Endothelial cell of umbilical vein (primary cell): ENCODE measurements at regions not wholly inside any gene's neighbourhood (a gene's known extent, or its start where the extent isn't known, plus 50 kb on each side); places are given as distances from the start of the nearest gene placed in this dataset.
"Not testable (repeated sequence)": the region's sequence is repeated elsewhere in the genome, so short reads cannot be mapped to it uniquely, and the experiment has no call there.

Experiments used
- BruUV-seq: library from RNA; stranded (reverse); fragments of 400-500 nt; replicated peaks from 2 replicates; lab custom pipeline; 2021; lab: Mats Ljungman, UMichigan
- CTCF ChIA-PET: fragments of 300-600, 350-600 bp; sonication (Branson Sonifier 250); formaldehyde crosslinking; loops from one replicate; lab custom pipeline; 2021; ENCODE audit warnings: antibody characterized with exemption, inconsistent platforms; lab: Charles Lee
- POLR2A ChIA-PET: fragments of 300-600, 350-600 bp; sonication (Branson Sonifier 250); formaldehyde crosslinking; loops from one replicate; lab custom pipeline; 2021; ENCODE audit warnings: antibody characterized with exemption, inconsistent platforms; lab: Charles Lee
- DNase-seq: peaks from one replicate; pipeline ENCODE4 v3.0.0-alpha.2; 2011; ENCODE audit warnings: low read depth, low spot score
- FAIRE-seq: peaks from 2 replicates; lab custom pipeline; 2011; peaks lifted over from hg19 to GRCh38; lab: Jason Lieb, UNC
- H2AFZ ChIP-seq: 2 replicates; pipeline ENCODE4 v1.6.0; 2012; ENCODE audit warnings: low read depth, low read length, control low read depth, inconsistent platforms
- H3K27ac ChIP-seq: 2 replicates; pipeline ENCODE4 v1.5.1; 2011; ENCODE audit warnings: low read depth, mild to moderate bottlenecking, control low read depth, low read length, moderate library complexity; ENCODE audit not compliant: insufficient read depth
- H3K27me3 ChIP-seq, 2 experiments: 2 replicates each; pipeline versions ENCODE4 v1.6.0 to v1.6.1; 2011; ENCODE audit warnings: low read length in 2 of 2, mixed read lengths in 1 of 2; ENCODE audit not compliant: control insufficient read depth in 2 of 2, insufficient read depth in 2 of 2
- H3K36me3 ChIP-seq, 2 experiments: 2 replicates in 1 of 2; 3 replicates in 1 of 2; pipeline ENCODE4 v1.5.1; 2011; ENCODE audit warnings: low read length in 2 of 2, mild to moderate bottlenecking in 1 of 2, moderate library complexity in 1 of 2; ENCODE audit not compliant: control insufficient read depth in 2 of 2, insufficient read depth in 2 of 2; ENCODE audit errors: extremely low read depth in 1 of 2
- H3K4me1 ChIP-seq: 3 replicates; pipeline ENCODE4 v1.5.1; 2011; ENCODE audit warnings: mild to moderate bottlenecking, low read length; ENCODE audit not compliant: control insufficient read depth, insufficient read depth; ENCODE audit errors: extremely low read depth
- H3K4me2 ChIP-seq: 2 replicates; pipeline ENCODE4 v1.6.1; 2011; ENCODE audit warnings: low read length, control low read depth, mixed read lengths; ENCODE audit not compliant: insufficient read depth
- H3K4me3 ChIP-seq, 3 experiments: fragments of 200-600 bp in 1 of 3; sonication (generic), shearing (Covaris generic) in 1 of 3; replicated peaks in 1 of 3; 2 replicates each; pipeline ENCODE4 v1.5.1; 2011 to 2016; ENCODE audit warnings: control low read depth in 3 of 3, low read length in 3 of 3, mild to moderate bottlenecking in 2 of 3, inconsistent platforms in 1 of 3, low read depth in 1 of 3, moderate library complexity in 1 of 3; ENCODE audit not compliant: insufficient read depth in 1 of 3
- H3K79me2 ChIP-seq: 2 replicates; pipeline ENCODE4 v1.6.0; 2012; ENCODE audit warnings: low read length, inconsistent platforms; ENCODE audit not compliant: control insufficient read depth, insufficient read depth
- H3K9ac ChIP-seq: replicated peaks from 2 replicates; pipeline ENCODE3; 2011; ENCODE audit warnings: low read length, control low read depth; ENCODE audit not compliant: insufficient read depth; ENCODE audit errors: extremely low read depth
- H3K9me1 ChIP-seq: replicated peaks from 3 replicates; pipeline ENCODE4 v1.6.0; 2011; ENCODE audit warnings: mild to moderate bottlenecking, low read length; ENCODE audit not compliant: control insufficient read depth, insufficient read depth; ENCODE audit errors: extremely low read depth
- H3K9me3 ChIP-seq: replicated peaks from 2 replicates; pipeline ENCODE4 v1.5.1; 2012; ENCODE audit warnings: low read length, inconsistent platforms; ENCODE audit not compliant: control insufficient read depth, insufficient read depth
- H4K20me1 ChIP-seq: replicated peaks from 2 replicates; pipeline ENCODE3; 2011; ENCODE audit warnings: mild to moderate bottlenecking, low read length; ENCODE audit not compliant: control insufficient read depth, insufficient read depth; ENCODE audit errors: extremely low read depth
- EZH2 ChIP-seq: IDR thresholded peaks from 2 replicates; pipeline ENCODE4 v1.6.1; 2012; ENCODE audit warnings: borderline replicate concordance, low read depth, mild to moderate bottlenecking, moderate library complexity, low read length, inconsistent platforms; ENCODE audit not compliant: severe bottlenecking
- FOS ChIP-seq: IDR thresholded peaks from 2 replicates; pipeline ENCODE4 v1.6.1; 2011; ENCODE audit warnings: mild to moderate bottlenecking, low read length, moderate library complexity, borderline replicate concordance; ENCODE audit not compliant: insufficient read depth
- GATA2 ChIP-seq: IDR thresholded peaks from 2 replicates; pipeline ENCODE4 v1.7.0; 2011; ENCODE audit warnings: low read depth, mild to moderate bottlenecking, moderate library complexity, mixed read lengths, low read length; ENCODE audit not compliant: insufficient read length, insufficient read depth
- JUN ChIP-seq: IDR thresholded peaks from 2 replicates; pipeline ENCODE4 v1.6.1; 2011; ENCODE audit warnings: borderline replicate concordance, low read depth; ENCODE audit not compliant: insufficient read length, insufficient read depth
- MYC ChIP-seq: IDR thresholded peaks from one replicate; pipeline ENCODE4 v1.6.1; 2011; ENCODE audit warnings: mild to moderate bottlenecking, low read depth, low read length
- POLR2A ChIP-seq: IDR thresholded peaks from 2 replicates; pipeline ENCODE4 v1.6.1; 2012; ENCODE audit warnings: low read depth, mild to moderate bottlenecking, control low read depth, low read length
- POLR2AphosphoS5 ChIP-seq: IDR thresholded peaks from 2 replicates; pipeline ENCODE4 v1.6.1; 2012; ENCODE audit warnings: low read depth, mild to moderate bottlenecking, control low read depth, low read length, moderate library complexity; ENCODE audit not compliant: insufficient read depth
- dilution Hi-C: fragments of 300-500 bp; cut with MboI; formaldehyde crosslinking; loops from one replicate; pipeline ENCODE4 v1.15.0; 2019; ENCODE audit warnings: low sequenced_read_pairs; ENCODE audit not compliant: extremely low pct_ligation_motif_present
- intact Hi-C: fragments of 100-400 bp; cut with micrococcal nuclease; formaldehyde crosslinking; loops from one replicate; pipeline ENCODE4 v1.10.0; 2022
- TF ChIP-seq, protein P1 (sequence below), 2 donors: IDR thresholded peaks; 1 replicate in 1 of 2; 2 replicates in 1 of 2; pipeline ENCODE4 v1.5.1; 2011; ENCODE audit warnings: low read length in 2 of 2, mild to moderate bottlenecking in 2 of 2, moderate library complexity in 2 of 2, control low read depth in 1 of 2, inconsistent platforms in 1 of 2, low read depth in 1 of 2; ENCODE audit not compliant: insufficient read depth in 1 of 2; ENCODE audit errors: extremely low read depth in 1 of 2
- TF ChIP-seq, protein P2 (sequence below): IDR thresholded peaks from 2 replicates; pipeline ENCODE4 v1.6.1; 2011; ENCODE audit not compliant: insufficient read depth, insufficient read length

DNA sequence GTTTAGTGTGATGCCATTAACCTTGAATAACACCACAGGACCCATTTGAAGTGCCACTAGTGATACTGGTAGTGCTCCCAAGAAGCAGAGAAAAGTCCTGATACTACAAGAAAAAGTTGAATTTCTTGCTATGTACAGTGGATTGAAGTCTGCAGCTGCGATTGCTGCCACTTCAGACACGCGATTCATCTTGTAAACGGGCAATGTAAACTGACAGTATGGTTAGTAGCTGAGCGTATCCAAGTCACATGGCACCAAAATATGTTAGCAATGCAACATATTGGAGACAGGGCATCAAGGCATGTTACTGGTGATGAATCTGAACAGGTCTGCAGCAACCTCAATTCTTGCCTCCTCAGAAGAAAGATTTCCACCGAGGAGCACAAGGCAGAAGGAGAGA lies 238.9 kb downstream of the HS3ST3B1 start:
- Histone ChIP-seq H3K4me1 (no peaks in the 10 kb centered on the region), H3K4me3 (no peak overlapping the region), H3K9me3 (peaks cover 2% of the 10 kb centered on the region), H3K9me1 (no peaks in the 10 kb centered on the region), H3K79me2 (no peaks in the 10 kb centered on the region), H4K20me1 (no peaks in the 10 kb centered on the region), H3K27ac (no peak overlapping the region), H3K9ac (no peak overlapping the region), H2AFZ (no peak overlapping the region), H3K36me3 (no peaks in the 10 kb centered on the region), H3K27me3 (no peaks in the 10 kb centered on the region), H3K4me2 (no peak overlapping the region)
- no peak for FAIRE-seq
- BruUV-seq: no TSS peak
- ChIA-PET CTCF (no interaction called here), POLR2A (no interaction called here)
- no peak for DNase-seq
- intact Hi-C loops (no loop called here), dilution Hi-C loops (no loop called here)
- TF ChIP-seq, protein P1, sequence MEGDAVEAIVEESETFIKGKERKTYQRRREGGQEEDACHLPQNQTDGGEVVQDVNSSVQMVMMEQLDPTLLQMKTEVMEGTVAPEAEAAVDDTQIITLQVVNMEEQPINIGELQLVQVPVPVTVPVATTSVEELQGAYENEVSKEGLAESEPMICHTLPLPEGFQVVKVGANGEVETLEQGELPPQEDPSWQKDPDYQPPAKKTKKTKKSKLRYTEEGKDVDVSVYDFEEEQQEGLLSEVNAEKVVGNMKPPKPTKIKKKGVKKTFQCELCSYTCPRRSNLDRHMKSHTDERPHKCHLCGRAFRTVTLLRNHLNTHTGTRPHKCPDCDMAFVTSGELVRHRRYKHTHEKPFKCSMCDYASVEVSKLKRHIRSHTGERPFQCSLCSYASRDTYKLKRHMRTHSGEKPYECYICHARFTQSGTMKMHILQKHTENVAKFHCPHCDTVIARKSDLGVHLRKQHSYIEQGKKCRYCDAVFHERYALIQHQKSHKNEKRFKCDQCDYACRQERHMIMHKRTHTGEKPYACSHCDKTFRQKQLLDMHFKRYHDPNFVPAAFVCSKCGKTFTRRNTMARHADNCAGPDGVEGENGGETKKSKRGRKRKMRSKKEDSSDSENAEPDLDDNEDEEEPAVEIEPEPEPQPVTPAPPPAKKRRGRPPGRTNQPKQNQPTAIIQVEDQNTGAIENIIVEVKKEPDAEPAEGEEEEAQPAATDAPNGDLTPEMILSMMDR (IDR thresholded peaks at IDR 0.05; ENCODE audit: extremely low read depth in 1 of 2, insufficient read depth in 1 of 2, low read depth in 1 of 2, low read length in 2 of 2): no peak
- TF ChIP-seq JUN (no peak), POLR2AphosphoS5 (no peak), MYC (no peak), EZH2 (no peak), GATA2 (no peak), FOS (no peak), POLR2A (no peak)
- TF ChIP-seq, protein P2, sequence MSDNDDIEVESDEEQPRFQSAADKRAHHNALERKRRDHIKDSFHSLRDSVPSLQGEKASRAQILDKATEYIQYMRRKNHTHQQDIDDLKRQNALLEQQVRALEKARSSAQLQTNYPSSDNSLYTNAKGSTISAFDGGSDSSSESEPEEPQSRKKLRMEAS: no peak

DNA sequence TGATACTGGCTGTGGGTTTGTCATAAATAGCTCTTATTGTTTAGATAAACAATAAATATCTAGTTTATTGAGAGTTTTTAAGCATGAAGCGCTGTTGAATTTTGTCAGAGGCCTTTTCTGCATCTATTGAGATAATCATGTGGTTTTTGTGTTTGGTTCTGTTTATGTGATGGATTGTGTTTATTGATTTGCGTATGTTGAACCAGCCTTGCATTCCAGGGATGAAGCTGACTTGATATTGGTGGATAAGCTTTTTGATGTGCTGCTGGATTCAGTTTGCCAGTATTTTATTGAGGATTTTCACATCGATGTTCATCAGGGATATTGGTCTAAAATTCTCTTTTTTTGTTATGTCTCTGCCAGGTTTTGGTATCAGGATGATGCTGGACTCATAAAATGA lies 231.4 kb downstream of the HS3ST3B1 start:
- DNase-seq, FAIRE-seq, H3K4me3 ChIP-seq, H3K9me3 ChIP-seq, intact Hi-C loops, CTCF ChIA-PET, H3K9me1 ChIP-seq, dilution Hi-C loops, BruUV-seq, H3K79me2 ChIP-seq, H3K9ac ChIP-seq, H3K4me2 ChIP-seq, H3K27ac ChIP-seq, H4K20me1 ChIP-seq, H3K4me1 ChIP-seq, H3K27me3 ChIP-seq, H2AFZ ChIP-seq, H3K36me3 ChIP-seq, POLR2A ChIA-PET: not testable (repeated sequence)
